ENCODE measurements at regions not wholly inside any gene's neighbourhood (a gene's known extent, or its start where the extent isn't known, plus 50 kb on each side); places are given as distances from the start of the nearest gene placed in this dataset.

- no peaks in the 10 kb centered on the region for H3K79me2 ChIP-seq (ENCODE audit: low read depth)
- no peaks in the 10 kb centered on the region for H3K9me3 ChIP-seq (ENCODE audit: low read depth)
- H3K27me3 ChIP-seq: no peaks in the 10 kb centered on the region
- H3K9ac ChIP-seq: no peak overlapping the region
- Mint-ChIP-seq H3K27me3 (ENCODE audit: insufficient read depth, low read depth) (peaks cover 5% of the 10 kb centered on the region), H3K4me3 (no peak overlapping the region), H3K27ac (no peak overlapping the region), H3K36me3 (no peaks in the 10 kb centered on the region), H3K4me1 (peaks cover 13% of the 10 kb centered on the region), H3K9me3 (peaks cover 9% of the 10 kb centered on the region)
- TF ChIP-seq, protein P1, sequence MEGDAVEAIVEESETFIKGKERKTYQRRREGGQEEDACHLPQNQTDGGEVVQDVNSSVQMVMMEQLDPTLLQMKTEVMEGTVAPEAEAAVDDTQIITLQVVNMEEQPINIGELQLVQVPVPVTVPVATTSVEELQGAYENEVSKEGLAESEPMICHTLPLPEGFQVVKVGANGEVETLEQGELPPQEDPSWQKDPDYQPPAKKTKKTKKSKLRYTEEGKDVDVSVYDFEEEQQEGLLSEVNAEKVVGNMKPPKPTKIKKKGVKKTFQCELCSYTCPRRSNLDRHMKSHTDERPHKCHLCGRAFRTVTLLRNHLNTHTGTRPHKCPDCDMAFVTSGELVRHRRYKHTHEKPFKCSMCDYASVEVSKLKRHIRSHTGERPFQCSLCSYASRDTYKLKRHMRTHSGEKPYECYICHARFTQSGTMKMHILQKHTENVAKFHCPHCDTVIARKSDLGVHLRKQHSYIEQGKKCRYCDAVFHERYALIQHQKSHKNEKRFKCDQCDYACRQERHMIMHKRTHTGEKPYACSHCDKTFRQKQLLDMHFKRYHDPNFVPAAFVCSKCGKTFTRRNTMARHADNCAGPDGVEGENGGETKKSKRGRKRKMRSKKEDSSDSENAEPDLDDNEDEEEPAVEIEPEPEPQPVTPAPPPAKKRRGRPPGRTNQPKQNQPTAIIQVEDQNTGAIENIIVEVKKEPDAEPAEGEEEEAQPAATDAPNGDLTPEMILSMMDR (IDR thresholded peaks at IDR 0.05): no peak
- TF ChIP-seq EZH2phosphoT487 (IDR thresholded peaks at IDR 0.05) (no peak), EZH2 (IDR thresholded peaks at IDR 0.05) (no peak)
- no peak overlapping the region for H3K27ac ChIP-seq
- H3K4me2 ChIP-seq: no peak overlapping the region
- no peaks in the 10 kb centered on the region for H3K36me3 ChIP-seq
- no peak for DNase-seq (ENCODE audit: low spot score)
- no peak overlapping the region for H3K4me3 ChIP-seq
- H3K4me1 ChIP-seq: peaks cover 5% of the 10 kb centered on the region
- no peaks in the 10 kb centered on the region for H3F3A ChIP-seq (ENCODE audit: low read depth)
- no peaks in the 10 kb centered on the region for H4K20me1 ChIP-seq (ENCODE audit: low read depth)
- no peak overlapping the region for H2AFZ ChIP-seq (replicated peaks)
These were observed 168.3 kb upstream of the FAT1 start for GRCh38 chr4:186891859-186892486.

DNA sequence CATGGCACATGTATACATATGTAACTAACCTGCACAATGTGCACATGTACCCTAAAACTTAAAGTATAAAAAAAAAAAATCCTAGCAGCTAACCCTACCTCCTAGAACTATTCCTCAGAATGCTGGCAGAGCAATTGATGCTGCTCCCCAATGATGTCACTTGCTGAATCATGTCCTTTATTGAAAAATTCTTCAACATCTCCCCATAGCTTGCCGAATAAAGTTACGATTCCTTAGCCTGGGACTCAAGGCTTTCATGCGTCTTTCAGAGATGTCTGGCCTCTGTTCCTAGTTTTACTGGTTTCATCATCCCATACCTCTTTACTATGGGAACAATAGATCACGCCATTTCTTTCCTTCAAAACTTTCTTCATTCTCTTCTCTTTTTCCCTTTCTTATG, 174.7 kb upstream of the FAT1 start:
- Histone ChIP-seq H4K20me1 (ENCODE audit: low read depth) (no peaks in the 10 kb centered on the region), H3K9ac (no peak overlapping the region), H3K4me2 (no peak overlapping the region), H3F3A (ENCODE audit: low read depth) (no peaks in the 10 kb centered on the region), H3K79me2 (ENCODE audit: low read depth) (no peaks in the 10 kb centered on the region), H3K4me3 (no peak overlapping the region), H3K27ac (no peak overlapping the region), H2AFZ (replicated peaks) (no peak overlapping the region), H3K36me3 (no peaks in the 10 kb centered on the region), H3K27me3 (no peaks in the 10 kb centered on the region), H3K4me1 (peaks cover 2% of the 10 kb centered on the region), H3K9me3 (ENCODE audit: low read depth) (no peaks in the 10 kb centered on the region)
- Mint-ChIP-seq H3K4me3 (no peak overlapping the region), H3K4me1 (no peaks in the 10 kb centered on the region), H3K36me3 (no peaks in the 10 kb centered on the region), H3K27ac (no peak overlapping the region), H3K9me3 (no peaks in the 10 kb centered on the region), H3K27me3 (ENCODE audit: insufficient read depth, low read depth) (peaks cover 2% of the 10 kb centered on the region)
- TF ChIP-seq, protein P1 (IDR thresholded peaks at IDR 0.05): no peak
- no peak for TF ChIP-seq EZH2phosphoT487 (IDR thresholded peaks at IDR 0.05)
- TF ChIP-seq EZH2 (IDR thresholded peaks at IDR 0.05): no peak
- DNase-seq (ENCODE audit: low spot score): no peak

DNA sequence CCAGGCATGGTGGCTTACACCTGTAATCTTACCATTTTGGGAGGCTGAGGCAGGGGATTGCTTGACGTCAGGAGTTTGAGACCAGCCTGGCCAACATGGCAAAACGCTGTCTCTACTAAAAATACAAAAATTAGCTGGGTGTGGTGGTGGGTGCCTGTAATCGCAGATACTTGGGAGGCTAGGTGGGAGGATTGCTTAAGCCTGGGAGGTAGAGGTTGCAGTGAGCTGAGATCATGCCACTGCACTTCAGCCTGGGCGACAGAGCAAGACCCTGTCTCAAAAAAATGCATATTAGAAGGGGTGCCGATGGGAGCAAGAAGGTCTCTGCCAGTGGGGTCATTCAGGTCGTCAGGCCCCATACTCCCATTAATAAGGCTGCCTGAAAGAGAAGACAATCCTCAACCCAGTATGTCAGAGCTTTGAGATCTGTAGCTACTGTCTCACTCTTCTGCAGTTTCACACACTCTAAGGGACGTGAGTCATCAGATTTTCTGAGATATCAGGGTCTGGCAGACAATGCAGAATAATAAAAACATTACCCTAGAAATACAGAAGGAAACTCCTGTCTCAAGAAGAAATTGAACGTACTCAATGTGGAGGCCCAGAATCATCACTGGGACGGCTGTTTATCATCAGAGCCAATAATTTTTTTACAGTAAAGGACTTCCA, 176.7 kb upstream of the FAT1 start:
- no peaks in the 10 kb centered on the region for H3K9me3 Mint-ChIP-seq
- Histone ChIP-seq H3K4me1 (peaks cover 2% of the 10 kb centered on the region), H2AFZ (replicated peaks) (no peak overlapping the region), H3K79me2 (ENCODE audit: low read depth) (no peaks in the 10 kb centered on the region), H3K9ac (no peak overlapping the region), H3K27ac (no peak overlapping the region), H3K4me3 (no peak overlapping the region), H3K4me2 (no peak overlapping the region), H3F3A (ENCODE audit: low read depth) (no peaks in the 10 kb centered on the region), H3K9me3 (ENCODE audit: low read depth) (no peaks in the 10 kb centered on the region), H3K27me3 (no peaks in the 10 kb centered on the region), H3K36me3 (no peaks in the 10 kb centered on the region), H4K20me1 (ENCODE audit: low read depth) (no peaks in the 10 kb centered on the region)
- no peak for TF ChIP-seq EZH2phosphoT487 (IDR thresholded peaks at IDR 0.05)
- TF ChIP-seq, protein P1 (IDR thresholded peaks at IDR 0.05): no peak
- TF ChIP-seq EZH2 (IDR thresholded peaks at IDR 0.05): no peak
- H3K27ac Mint-ChIP-seq: no peak overlapping the region
- no peaks in the 10 kb centered on the region for H3K36me3 Mint-ChIP-seq
- peaks cover 2% of the 10 kb centered on the region for H3K27me3 Mint-ChIP-seq (ENCODE audit: insufficient read depth, low read depth)
- DNase-seq (ENCODE audit: low spot score): no peak
- H3K4me3 Mint-ChIP-seq: no peak overlapping the region
- no peaks in the 10 kb centered on the region for H3K4me1 Mint-ChIP-seq

Data from neural progenitor cell (in vitro differentiated cells).